NOMO-1 (cell line): ENCODE measurements at regions not wholly inside any gene's neighbourhood (a gene's known extent, or its start where the extent isn't known, plus 50 kb on each side); places are given as distances from the start of the nearest gene placed in this dataset.

Experiments
- DNase-seq, 2 experiments: peaks; one replicate each; lab custom pipeline; 2025; ENCODE audit not compliant: unreplicated experiment in 2 of 2; lab: John Stamatoyannopoulos, UW

DNA sequence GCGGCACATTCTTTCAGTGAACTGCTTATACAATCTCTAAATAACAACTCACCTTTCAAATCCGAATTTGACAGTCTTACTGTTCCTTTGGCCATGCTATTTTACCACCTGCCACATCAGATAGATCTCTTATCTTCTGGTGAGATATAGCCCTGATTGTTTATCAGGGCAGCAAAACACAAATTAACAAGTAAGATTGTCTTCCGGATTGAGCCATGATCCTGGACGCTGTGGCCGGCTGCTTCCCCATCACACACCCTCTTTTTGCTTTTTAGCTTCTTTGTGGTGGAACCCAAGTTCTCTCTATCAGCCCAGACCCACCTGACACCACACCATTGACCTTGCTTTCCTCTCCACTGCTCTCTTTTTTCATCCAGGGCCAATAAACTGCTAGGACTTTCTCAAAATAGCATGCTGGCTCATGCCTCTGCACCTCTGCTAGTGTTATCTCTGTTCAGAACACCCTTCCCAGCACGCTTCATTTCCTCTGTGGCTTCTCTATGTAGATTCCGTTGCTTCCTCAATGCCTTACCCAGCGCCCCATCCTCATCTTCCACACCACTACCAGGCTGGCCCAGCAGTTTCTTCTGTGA is 111.8 kb upstream of the CNTNAP5 start:
- no peak for DNase-seq

DNA sequence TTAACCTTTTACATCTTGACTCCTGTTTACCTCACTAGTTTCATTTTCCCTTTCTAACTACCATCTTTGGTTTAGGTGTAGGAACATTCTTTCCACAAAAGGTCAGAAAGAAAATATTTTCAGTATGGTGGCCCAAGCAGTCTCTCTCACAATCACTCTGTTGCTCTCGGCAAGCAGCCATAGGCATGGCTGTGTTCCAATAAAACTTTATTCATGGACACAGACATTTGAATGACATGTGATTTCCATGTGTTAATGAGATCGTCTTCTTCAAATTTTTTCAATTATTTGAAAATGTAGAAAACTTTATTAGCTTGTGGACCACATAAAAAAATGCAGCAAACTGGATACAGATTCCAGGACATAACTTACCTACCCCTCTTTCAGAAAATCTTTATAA is 109.7 kb upstream of the CNTNAP5 start:
- DNase-seq, result no peak

DNA sequence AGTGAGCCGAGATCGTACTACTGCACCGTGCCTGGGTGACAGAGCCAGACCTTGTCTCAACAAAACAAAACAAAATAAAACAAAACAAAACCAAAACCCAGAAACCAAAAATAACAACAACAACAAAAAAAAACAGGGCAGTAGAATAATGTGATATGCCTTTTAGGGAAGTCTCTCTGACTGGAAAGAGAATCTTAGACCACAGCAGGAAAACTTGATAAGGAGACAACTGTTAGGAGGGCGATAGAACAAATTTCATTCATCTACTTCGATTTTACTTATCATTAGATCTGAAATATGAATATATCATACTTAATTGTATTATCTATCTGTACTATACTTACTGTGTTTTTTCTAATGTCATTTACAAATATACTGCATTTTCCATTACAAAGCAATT is 109.0 kb upstream of the CNTNAP5 start:
- no peak for DNase-seq

DNA sequence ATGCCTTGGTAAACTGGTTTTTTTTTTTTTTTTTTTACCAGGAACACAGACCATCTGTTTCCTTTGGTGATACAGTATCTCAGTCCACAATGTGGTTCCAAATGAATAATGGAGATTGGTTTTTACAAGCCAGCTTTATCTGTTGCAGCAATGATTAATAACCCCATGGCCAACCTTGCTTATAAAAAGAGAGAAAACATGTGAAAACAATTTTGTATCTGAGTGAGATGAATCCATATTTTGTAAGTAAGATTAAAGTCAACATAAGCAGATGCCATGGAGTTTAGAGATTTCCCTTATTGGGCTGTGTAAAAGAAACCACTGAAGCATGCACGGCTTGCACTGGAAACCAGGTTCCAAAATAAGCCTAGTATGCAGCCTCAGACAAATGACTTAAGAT is 108.6 kb upstream of the CNTNAP5 start:
- no peak for DNase-seq

DNA sequence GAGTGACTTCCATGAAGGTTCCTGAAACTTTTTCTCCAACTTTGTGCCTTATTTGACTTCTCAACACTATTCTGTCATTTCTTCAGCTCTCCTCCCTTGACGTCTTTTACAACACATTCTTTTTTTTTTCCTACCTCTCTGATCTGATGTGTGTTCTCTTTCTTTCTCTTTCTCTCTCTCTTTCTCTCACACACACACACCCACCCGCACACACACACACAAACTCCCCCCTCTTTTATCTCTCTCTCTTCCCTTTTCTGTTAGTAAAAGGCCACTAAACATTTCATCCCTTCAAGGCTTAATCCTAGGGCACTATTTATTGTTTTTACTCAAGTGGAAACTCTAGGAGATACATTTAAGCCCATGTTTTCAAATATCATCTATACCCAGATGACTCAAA is 107.8 kb upstream of the CNTNAP5 start:
- DNase-seq, result no peak

DNA sequence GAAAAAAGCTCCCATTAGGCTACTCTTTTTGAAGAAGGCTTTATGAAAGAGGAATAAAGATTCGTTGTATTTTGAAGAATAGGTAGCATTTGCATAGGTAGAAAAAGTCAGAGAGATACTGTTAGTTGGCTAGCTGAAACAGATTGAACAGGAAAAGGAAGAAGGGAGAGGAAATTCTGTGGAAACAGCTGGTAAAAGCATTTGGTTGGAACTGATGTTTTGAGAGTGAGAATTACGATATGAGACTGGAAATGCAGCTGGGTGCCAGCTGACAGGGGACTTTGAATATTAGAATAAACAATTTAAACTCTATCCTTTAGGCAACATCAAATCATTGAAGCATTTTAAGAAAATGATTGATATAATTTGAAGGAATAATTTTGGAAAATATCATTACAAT is 96.7 kb upstream of the CNTNAP5 start:
- DNase-seq, result no peak

DNA sequence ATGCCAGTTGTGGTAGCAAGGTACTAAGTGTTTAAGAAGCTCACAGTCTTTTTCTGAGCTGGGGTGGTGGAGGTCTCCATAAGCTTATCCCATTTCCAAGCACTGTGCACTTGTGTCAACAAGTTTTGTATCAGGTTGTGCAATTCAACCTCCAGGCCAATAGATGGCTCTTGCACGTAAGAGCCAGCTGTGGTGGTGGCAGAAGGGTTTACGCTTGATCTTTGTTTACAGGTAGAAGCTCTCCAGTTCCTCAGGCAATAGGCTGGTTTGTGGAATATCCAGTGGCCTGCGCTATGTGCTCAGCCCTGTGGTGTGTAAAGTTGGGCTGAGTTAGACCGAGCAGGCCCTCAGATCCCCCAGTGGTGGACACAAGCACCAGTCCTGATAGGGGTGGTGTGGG is 89.7 kb upstream of the CNTNAP5 start:
- no peak for DNase-seq

DNA sequence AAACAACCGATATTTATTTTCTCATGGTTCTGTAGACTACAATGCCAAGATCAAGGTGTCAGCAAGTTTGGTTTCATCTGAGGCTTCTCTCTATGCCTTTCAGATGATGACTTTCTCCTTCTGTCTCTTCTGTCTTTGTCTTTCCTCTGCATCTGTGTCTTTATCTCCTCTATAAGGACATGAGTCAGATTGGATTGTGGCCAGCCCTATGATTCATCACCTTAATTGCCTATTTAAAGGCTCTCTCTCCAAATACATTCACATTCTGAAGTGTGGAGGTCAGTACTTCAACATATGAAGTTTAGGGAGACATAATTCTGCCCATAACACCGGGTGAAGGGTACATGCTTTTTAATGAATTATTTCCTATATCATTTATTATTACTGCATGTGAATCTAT is 71.2 kb upstream of the CNTNAP5 start:
- DNase-seq, result no peak

DNA sequence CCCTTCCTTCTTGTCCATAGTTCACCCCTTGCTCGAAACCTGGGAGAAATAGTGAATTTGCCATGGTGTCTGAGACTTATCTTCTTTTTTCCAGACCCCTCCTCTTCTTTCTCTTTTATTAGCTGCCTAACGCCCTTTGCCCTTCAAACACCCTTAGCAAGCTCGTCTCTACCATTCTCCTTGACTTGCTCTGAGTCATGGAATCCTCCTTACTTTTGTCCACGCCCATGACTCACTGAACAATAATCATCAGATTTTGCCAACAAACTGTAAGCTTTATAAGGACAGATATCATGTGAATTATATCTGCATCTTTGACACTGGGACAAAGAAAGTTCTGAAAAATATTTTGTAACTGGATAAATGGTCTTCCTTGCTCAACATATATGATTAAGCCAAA is 67.1 kb upstream of the CNTNAP5 start:
- no peak for DNase-seq

DNA sequence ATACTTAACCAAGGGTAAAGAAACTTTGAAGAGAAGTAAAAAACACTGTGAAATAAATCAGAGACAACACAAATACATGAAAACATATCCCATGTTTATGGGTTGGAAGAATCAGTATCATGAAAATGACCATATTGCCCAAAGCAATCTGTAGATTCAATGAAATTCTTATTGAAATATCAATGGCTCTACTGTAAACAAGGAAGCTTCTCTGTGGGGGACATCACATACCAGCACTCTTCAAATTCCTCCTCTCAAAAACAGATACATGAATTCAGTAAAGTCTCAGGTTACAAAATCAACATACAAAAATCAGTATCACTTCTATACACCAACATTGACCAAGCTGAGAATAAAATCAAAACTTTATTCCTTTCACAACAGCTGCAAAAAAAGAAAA is 63.5 kb upstream of the CNTNAP5 start:
- no peak for DNase-seq

DNA sequence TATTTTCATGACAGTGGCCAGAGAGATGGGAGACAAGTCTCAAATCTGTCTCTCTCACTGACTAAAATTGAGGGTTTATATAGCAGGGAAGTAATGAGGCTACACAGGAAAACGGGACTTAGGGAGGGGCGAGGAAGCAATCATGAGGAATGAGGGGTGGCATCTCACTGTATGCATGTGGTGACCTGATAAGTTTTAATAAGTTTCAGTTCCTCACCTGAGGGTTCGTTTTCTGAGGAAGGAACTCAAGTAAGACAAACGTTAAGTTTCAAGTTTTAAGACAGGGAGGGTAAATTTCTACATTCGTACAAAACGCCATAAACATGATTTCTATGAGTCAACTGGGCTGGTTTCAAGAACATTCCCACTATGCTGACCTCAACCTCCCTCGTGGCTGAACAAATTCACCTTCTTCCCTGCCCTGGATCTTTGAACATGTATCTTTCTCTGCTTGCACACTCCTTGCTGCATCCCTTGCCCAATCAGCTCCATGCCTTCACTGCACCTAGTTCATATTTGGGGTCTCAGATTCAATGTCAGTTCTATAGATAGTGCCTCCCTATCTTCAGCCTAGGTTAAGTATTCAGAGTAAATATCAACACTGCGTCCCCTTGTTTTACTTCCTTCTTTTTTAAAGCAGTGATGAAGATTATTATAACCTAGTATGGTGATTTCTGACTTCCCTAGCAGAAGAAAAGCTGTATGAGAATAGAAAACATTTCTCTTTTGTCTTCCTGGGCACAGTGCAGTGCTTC is 53.3 kb upstream of the CNTNAP5 start:
- no peak for DNase-seq
